Pancreas (tissue), 10 donors: ENCODE measurements at regions not wholly inside any gene's neighbourhood (a gene's known extent, or its start where the extent isn't known, plus 50 kb on each side); places are given as distances from the start of the nearest gene placed in this dataset.

ENCODE experiments used
- ATAC-seq, 4 donors: fragments of 200-7000 bp; cut with Tn5 transposase; one replicate each; pipeline versions ENCODE4 v1.8.0 to v1.9.1; 2020; ENCODE audit warnings: mild to moderate bottlenecking in 4 of 4, moderate library complexity in 4 of 4
- DNase-seq, 6 donors: peaks; one replicate each; pipeline ENCODE4 v3.0.0-alpha.2; 2020
- FAIRE-seq: peaks from 2 replicates; lab custom pipeline; 2012; peaks lifted over from hg19 to GRCh38; lab: Jason Lieb, UNC
- H3K27ac ChIP-seq, 4 donors: fragments of 200-600 bp; sonication (generic); 1 replicate in 3 of 4; 2 replicates in 1 of 4; pipeline versions ENCODE4 v1.5.0 to v1.8.0; 2020
- H3K27me3 ChIP-seq, 4 donors: fragments of 200-600 bp; one replicate each; pipeline ENCODE4 v1.8.0; 2021
- H3K36me3 ChIP-seq, 3 donors: fragments of 200-600 bp; sonication (generic) in 1 of 3; one replicate each; pipeline versions ENCODE4 v1.5.0 to v1.8.0; 2020 to 2021
- H3K4me1 ChIP-seq, 3 donors: fragments of 200-600 bp; one replicate each; pipeline ENCODE4 v1.8.0; 2021
- H3K4me3 ChIP-seq, 4 donors: fragments of 200-600 bp; sonication (generic) in 2 of 4; one replicate each; pipeline versions ENCODE4 v1.5.0 to v1.8.0; 2020 to 2021
- H3K9me3 ChIP-seq, 4 donors: fragments of 200-600 bp; one replicate each; pipeline ENCODE4 v1.8.0; 2021
- WGBS, 2 donors: extraction: QIAGEN DNeasy Blood & Tissue Kit; methylation state at CpG; one replicate each; pipeline ENCODE4 v1.1.7; 2013; 5-methylcytosine and 5-hydroxymethylcytosine counted together
- intact Hi-C, 3 donors: fragments of 100-400 bp; cut with DNase I; formaldehyde crosslinking; loops; one replicate each; pipeline versions ENCODE4 v1.11.1 to v1.14.2; 2022
- TF ChIP-seq, protein P1 (sequence below), 4 donors: fragments of 200-600 bp; sonication (generic) in 3 of 4; IDR thresholded peaks; one replicate each; pipeline versions ENCODE4 v1.5.0 to v1.8.0; 2021; ENCODE audit warnings: antibody characterized with exemption in 4 of 4
- donor health status: healthy with polysubstance abuse.
- donor health status: DM: no; HTN: no; CAD: no; lungs with moderate emphysema.
- donor health status: DM: no; HTN: no; CAD: no.
- donor health status: control.
- donor health status: control.
- donor health status: Bipolar disorder and iron deficiency.
- donor health status: DM: yes; HTN: yes; CAD: no.
- donor health status: DM: no; HTN: no; CAD: no.
- donor health status: DM: no; HTN: no; CAD: no.
- donor health status: DM: yes; HTN: yes; CAD: no.

- TF ChIP-seq, protein P1, sequence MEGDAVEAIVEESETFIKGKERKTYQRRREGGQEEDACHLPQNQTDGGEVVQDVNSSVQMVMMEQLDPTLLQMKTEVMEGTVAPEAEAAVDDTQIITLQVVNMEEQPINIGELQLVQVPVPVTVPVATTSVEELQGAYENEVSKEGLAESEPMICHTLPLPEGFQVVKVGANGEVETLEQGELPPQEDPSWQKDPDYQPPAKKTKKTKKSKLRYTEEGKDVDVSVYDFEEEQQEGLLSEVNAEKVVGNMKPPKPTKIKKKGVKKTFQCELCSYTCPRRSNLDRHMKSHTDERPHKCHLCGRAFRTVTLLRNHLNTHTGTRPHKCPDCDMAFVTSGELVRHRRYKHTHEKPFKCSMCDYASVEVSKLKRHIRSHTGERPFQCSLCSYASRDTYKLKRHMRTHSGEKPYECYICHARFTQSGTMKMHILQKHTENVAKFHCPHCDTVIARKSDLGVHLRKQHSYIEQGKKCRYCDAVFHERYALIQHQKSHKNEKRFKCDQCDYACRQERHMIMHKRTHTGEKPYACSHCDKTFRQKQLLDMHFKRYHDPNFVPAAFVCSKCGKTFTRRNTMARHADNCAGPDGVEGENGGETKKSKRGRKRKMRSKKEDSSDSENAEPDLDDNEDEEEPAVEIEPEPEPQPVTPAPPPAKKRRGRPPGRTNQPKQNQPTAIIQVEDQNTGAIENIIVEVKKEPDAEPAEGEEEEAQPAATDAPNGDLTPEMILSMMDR (IDR thresholded peaks at IDR 0.05), result no peak
- no peak overlapping the region for H3K4me3 ChIP-seq
- intact Hi-C loops, result no loop called here
- no peaks in the 10 kb centered on the region for H3K9me3 ChIP-seq
- DNase-seq (no peak), ATAC-seq (no peak), FAIRE-seq (no peak)
- no peak overlapping the region for H3K27ac ChIP-seq
- no peaks in the 10 kb centered on the region for H3K4me1 ChIP-seq
- H3K27me3 ChIP-seq, result no peaks in the 10 kb centered on the region
- H3K36me3 ChIP-seq, result no peaks in the 10 kb centered on the region
Measured at GRCh38 chr10:107616031-107616430, 451.5 kb upstream of the SORCS1 start.

DNA sequence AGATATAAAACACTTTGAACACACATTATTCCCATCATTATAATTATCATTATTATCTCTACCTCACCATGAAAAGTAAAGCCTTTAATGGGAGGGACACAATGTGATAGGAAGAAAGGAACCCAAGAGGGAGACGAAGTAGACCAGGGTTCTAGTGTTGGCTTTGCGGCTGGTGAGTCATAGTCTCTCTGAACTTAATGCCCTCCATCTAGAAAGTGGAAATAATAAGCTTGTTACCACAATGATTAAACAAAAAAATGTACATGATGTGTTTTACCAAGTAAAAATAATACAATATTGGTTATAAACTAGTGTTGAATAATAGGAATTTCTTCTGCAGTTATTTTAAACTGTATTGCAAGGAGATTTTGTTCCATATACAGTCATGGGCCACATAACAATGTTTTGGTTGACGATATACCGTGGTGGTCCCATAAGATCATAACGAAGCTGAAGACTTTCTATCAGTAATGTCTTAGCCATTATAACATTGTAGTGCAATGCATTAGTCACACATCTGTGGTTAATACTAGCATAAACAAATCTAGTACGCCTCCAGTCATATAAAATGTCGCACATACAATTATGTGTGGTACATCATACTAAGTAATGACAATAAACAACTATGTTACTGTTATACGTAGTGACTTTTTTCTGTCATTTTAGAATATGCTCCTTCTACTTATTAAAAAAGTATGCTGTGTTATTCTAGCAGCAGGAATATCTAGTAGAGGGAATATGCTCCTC, 450.6 kb upstream of the SORCS1 start:
- intact Hi-C loops, result no loop called here
- H3K9me3 ChIP-seq, result no peaks in the 10 kb centered on the region
- H3K4me1 ChIP-seq, result no peaks in the 10 kb centered on the region
- ATAC-seq, result no peak
- no peak overlapping the region for H3K27ac ChIP-seq
- WGBS, 2 donors, result 64 to 87% methylated on average over 8 of the region's 8 CpGs
- H3K27me3 ChIP-seq, result no peaks in the 10 kb centered on the region
- no peaks in the 10 kb centered on the region for H3K36me3 ChIP-seq
- no peak overlapping the region for H3K4me3 ChIP-seq
- FAIRE-seq, result no peak
- TF ChIP-seq, protein P1 (IDR thresholded peaks at IDR 0.05), result no peak
- no peak for DNase-seq

DNA sequence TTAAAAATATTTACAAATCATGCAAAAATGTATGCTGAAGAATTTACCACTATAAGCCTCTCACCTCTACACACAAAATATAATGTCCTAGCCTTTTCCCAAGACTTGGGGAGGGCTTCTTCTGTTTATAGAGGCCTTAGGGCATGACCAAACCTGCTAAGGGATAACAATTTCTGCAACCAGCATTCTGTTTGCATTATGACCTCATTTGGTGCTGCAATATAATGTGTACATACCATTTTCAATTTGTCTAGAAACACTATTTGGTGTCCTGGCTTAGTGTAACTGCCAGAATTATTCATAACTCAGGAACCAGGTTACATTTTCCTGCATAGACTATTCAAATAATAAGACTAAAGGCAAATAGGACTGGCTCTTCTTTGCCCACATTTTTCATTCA, 446.6 kb upstream of the SORCS1 start:
- Histone ChIP-seq H3K36me3 (no peaks in the 10 kb centered on the region), H3K9me3 (no peaks in the 10 kb centered on the region), H3K4me1 (no peaks in the 10 kb centered on the region), H3K27me3 (no peaks in the 10 kb centered on the region), H3K4me3 (no peak overlapping the region), H3K27ac (no peak overlapping the region)
- DNase-seq (no peak), FAIRE-seq (no peak), ATAC-seq (no peak)
- TF ChIP-seq, protein P1 (IDR thresholded peaks at IDR 0.05), result no peak
- intact Hi-C loops, result no loop called here

DNA sequence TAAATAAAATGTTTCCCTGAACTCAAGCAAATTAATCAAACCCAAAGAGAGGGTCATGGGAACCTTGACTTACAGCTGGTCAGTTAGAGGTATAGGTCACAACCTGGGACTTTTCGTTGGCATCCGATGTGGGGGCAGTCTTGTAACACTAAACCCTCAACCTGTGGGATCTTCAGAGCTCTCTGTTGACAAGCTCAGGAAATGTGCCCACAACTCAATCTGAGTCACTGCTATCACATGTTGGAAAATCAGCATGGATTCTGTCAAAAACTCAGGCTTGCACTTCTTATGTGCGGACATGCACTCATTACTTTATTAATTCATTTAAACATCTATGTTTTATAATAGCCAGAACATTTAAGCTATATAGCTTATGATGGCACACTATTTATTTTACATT, 424.6 kb upstream of the SORCS1 start:
- FAIRE-seq (no peak), ATAC-seq (no peak), DNase-seq (no peak)
- TF ChIP-seq, protein P1 (IDR thresholded peaks at IDR 0.05), result no peak
- 74 to 90% methylated on average over 3 of the region's 3 CpGs for WGBS, 2 donors
- intact Hi-C loops, result no loop called here
- Histone ChIP-seq H3K36me3 (no peaks in the 10 kb centered on the region), H3K4me1 (no peaks in the 10 kb centered on the region), H3K27ac (no peak overlapping the region), H3K27me3 (no peaks in the 10 kb centered on the region), H3K9me3 (peaks cover 0 to 3% (median 0%) of the 10 kb centered on the region in 4 donors), H3K4me3 (no peak overlapping the region)

DNA sequence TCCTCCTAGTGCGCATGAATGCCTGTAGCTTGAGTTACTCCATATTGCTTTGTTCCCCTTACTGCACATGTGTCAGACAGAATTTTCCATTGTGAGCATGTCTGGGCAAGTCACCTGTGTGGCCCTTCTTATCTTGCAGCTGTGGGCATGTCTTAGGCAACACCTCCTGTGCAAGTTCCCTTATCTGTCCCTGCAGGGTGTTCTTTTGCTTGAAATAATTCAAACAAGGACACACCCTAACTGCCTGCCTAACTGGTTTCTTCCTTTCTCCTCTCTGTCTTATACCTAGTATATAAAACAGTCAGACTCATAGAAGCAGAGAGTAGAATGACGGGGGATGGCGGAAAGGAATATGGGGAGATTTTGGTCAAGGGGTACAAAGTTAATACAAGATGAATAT, 421.1 kb upstream of the SORCS1 start:
- FAIRE-seq (no peak), DNase-seq (no peak), ATAC-seq (no peak)
- TF ChIP-seq, protein P1 (IDR thresholded peaks at IDR 0.05), result no peak
- Histone ChIP-seq H3K27me3 (no peaks in the 10 kb centered on the region), H3K36me3 (no peaks in the 10 kb centered on the region), H3K4me3 (no peak overlapping the region), H3K9me3 (peaks cover 0 to 3% (median 0%) of the 10 kb centered on the region in 4 donors), H3K4me1 (no peaks in the 10 kb centered on the region), H3K27ac (no peak overlapping the region)
- intact Hi-C loops, result no loop called here
- 76 to 91% methylated on average over 3 of the region's 3 CpGs for WGBS, 2 donors
